Loucy (cell line): ENCODE measurements at regions not wholly inside any gene's neighbourhood (a gene's known extent, or its start where the extent isn't known, plus 50 kb on each side); places are given as distances from the start of the nearest gene placed in this dataset.

Experiments
- EZH2phosphoT487 ChIP-seq: fragments of 200-600 bp; IDR thresholded peaks from 2 replicates; pipeline ENCODE4 v1.6.1; 2018; ENCODE audit warnings: antibody characterized with exemption, mild to moderate bottlenecking, moderate library complexity, borderline replicate concordance
- TF ChIP-seq, protein P1 (sequence below): fragments of 200-600 bp; sonication (generic); conservative IDR thresholded peaks from 2 replicates; pipeline ENCODE4 v1.5.1; 2014; ENCODE audit warnings: mild to moderate bottlenecking, antibody characterized with exemption, low read length

DNA sequence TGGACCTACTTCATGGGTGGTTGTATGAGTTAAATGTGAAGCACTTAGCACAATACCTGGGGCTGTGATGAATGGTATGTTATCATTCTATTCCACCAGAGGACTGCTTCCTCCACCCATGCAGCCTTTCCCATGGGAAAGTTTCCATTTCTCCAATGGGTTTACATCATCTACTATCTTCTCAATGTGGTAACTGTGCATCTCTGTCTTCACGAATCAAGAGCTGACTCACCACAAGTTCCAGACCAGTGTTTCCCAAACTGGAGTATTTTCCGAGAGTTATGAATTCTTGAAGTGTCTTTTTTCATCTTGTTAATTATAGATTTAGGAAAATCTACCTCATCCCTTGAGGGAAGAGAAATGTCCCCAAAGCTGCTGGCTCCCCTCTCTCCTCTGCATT, 182.8 kb downstream of the UNC5CL start:
- TF ChIP-seq, protein P1, sequence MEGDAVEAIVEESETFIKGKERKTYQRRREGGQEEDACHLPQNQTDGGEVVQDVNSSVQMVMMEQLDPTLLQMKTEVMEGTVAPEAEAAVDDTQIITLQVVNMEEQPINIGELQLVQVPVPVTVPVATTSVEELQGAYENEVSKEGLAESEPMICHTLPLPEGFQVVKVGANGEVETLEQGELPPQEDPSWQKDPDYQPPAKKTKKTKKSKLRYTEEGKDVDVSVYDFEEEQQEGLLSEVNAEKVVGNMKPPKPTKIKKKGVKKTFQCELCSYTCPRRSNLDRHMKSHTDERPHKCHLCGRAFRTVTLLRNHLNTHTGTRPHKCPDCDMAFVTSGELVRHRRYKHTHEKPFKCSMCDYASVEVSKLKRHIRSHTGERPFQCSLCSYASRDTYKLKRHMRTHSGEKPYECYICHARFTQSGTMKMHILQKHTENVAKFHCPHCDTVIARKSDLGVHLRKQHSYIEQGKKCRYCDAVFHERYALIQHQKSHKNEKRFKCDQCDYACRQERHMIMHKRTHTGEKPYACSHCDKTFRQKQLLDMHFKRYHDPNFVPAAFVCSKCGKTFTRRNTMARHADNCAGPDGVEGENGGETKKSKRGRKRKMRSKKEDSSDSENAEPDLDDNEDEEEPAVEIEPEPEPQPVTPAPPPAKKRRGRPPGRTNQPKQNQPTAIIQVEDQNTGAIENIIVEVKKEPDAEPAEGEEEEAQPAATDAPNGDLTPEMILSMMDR: no peak
- TF ChIP-seq EZH2phosphoT487: no peak
